B cell (primary cell): ENCODE measurements at regions not wholly inside any gene's neighbourhood (a gene's known extent, or its start where the extent isn't known, plus 50 kb on each side); places are given as distances from the start of the nearest gene placed in this dataset.

ENCODE experiments used
- EZH2 ChIP-seq: IDR thresholded peaks from 2 replicates; pipeline ENCODE4 v1.6.1; 2012; ENCODE audit warnings: borderline replicate concordance, low read depth, mild to moderate bottlenecking, moderate library complexity, low read length; ENCODE audit not compliant: insufficient read depth, poor library complexity, severe bottlenecking
- TF ChIP-seq, protein P1 (sequence below): fragments of 200-600 bp; IDR thresholded peaks from one replicate; pipeline ENCODE4 v1.8.0; 2022; ENCODE audit warnings: antibody characterized with exemption, mild to moderate bottlenecking

- TF ChIP-seq, protein P1, sequence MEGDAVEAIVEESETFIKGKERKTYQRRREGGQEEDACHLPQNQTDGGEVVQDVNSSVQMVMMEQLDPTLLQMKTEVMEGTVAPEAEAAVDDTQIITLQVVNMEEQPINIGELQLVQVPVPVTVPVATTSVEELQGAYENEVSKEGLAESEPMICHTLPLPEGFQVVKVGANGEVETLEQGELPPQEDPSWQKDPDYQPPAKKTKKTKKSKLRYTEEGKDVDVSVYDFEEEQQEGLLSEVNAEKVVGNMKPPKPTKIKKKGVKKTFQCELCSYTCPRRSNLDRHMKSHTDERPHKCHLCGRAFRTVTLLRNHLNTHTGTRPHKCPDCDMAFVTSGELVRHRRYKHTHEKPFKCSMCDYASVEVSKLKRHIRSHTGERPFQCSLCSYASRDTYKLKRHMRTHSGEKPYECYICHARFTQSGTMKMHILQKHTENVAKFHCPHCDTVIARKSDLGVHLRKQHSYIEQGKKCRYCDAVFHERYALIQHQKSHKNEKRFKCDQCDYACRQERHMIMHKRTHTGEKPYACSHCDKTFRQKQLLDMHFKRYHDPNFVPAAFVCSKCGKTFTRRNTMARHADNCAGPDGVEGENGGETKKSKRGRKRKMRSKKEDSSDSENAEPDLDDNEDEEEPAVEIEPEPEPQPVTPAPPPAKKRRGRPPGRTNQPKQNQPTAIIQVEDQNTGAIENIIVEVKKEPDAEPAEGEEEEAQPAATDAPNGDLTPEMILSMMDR, result no peak
- no peak for TF ChIP-seq EZH2
Measured at GRCh38 chr4:18231726-18232125, 210.2 kb upstream of the LCORL start.
